ENCODE measurements at regions not wholly inside any gene's neighbourhood (a gene's known extent, or its start where the extent isn't known, plus 50 kb on each side); places are given as distances from the start of the nearest gene placed in this dataset.

- Histone ChIP-seq H3K18ac (ENCODE audit: insufficient read length, low read depth, low read length) (no peak overlapping the region), H3K4ac (ENCODE audit: low read depth, low read length) (no peak overlapping the region), H3K79me2 (ENCODE audit: insufficient read depth, low read length) (no peaks in the 10 kb centered on the region)
Measured at GRCh38 chr12:87760943-87761342, 268.3 kb downstream of the C12orf50 start.

More at GRCh38 chr12:87760943-87761342, 268.3 kb downstream of the C12orf50 start:
- no peak overlapping the region for H2BK20ac ChIP-seq (ENCODE audit: low read depth, low read length, poor library complexity, severe bottlenecking)
- no CpG with 5 or more reads among the region's 2 CpGs for WGBS (ENCODE audit: extremely low coverage, insufficient read length, low lambda C conversion rate)
- Mint-ChIP-seq H3K4me3 (no peak overlapping the region), H3K9me3 (peaks cover 0 to 3% of the 10 kb centered on the region in 2 experiments; a peak in 1 of 5 replicates), H3K27ac (no peak overlapping the region), H3K4me1 (no peaks in the 10 kb centered on the region), H3K27me3 (ENCODE audit: low read depth) (no peaks in the 10 kb centered on the region), H3K36me3 (ENCODE audit: insufficient read depth in 1 of 3, low read depth in 3 of 3) (no peaks in the 10 kb centered on the region)
- no peaks in the 10 kb centered on the region for H3K27me3 ChIP-seq (ENCODE audit: insufficient read depth, low read length)
- no peak overlapping the region for H3K9ac ChIP-seq (ENCODE audit: extremely low read depth, insufficient read length, low read length)
- H4K91ac ChIP-seq (ENCODE audit: insufficient read length, low read depth, low read length): no peak overlapping the region
- no peak overlapping the region for H2AFZ ChIP-seq (ENCODE audit: low read length)
- no peak for TF ChIP-seq CTCF (conservative IDR thresholded peaks at IDR 0.05)
- H3K56ac ChIP-seq (ENCODE audit: insufficient read length, low read depth, low read length): no peak overlapping the region
- H3K14ac ChIP-seq (ENCODE audit: insufficient read depth, low read length): no peak overlapping the region
- H3K23me2 ChIP-seq (ENCODE audit: insufficient read length, low read depth, low read length, poor library complexity, severe bottlenecking): no peaks in the 10 kb centered on the region
- no peaks in the 10 kb centered on the region for H3K79me1 ChIP-seq (ENCODE audit: insufficient read depth, low read depth, low read length, poor library complexity, severe bottlenecking)
- no peak overlapping the region for H4K8ac ChIP-seq (replicated peaks; ENCODE audit: insufficient read length, low read depth, low read length)
- no peaks in the 10 kb centered on the region for H3K9me3 ChIP-seq (ENCODE audit: control insufficient read depth, low read depth, low read length)
- H2BK5ac ChIP-seq (ENCODE audit: insufficient read length, low read length): no peak overlapping the region
- no peak overlapping the region for H3T11ph ChIP-seq (ENCODE audit: low read length)
- no peak overlapping the region for H3K27ac ChIP-seq (ENCODE audit: insufficient read length, low read depth, low read length)
- H4K5ac ChIP-seq (ENCODE audit: insufficient read length, low read depth, low read length): no peak overlapping the region
- H2AK5ac ChIP-seq (ENCODE audit: insufficient read length, low read length): no peak overlapping the region
- no peak overlapping the region for H3K4me2 ChIP-seq (ENCODE audit: insufficient read depth, insufficient read length, low read length)
- no peak overlapping the region for H2BK15ac ChIP-seq (ENCODE audit: low read depth, low read length)
- no peaks in the 10 kb centered on the region for H3K4me1 ChIP-seq (ENCODE audit: insufficient read depth, low read length)
- no peak overlapping the region for H2BK12ac ChIP-seq (ENCODE audit: insufficient read length, low read depth, low read length)
- no peak overlapping the region for H2BK120ac ChIP-seq (ENCODE audit: low read depth, low read length, poor library complexity, severe bottlenecking)
- DNase-seq: no peak
- no peaks in the 10 kb centered on the region for H4K20me1 ChIP-seq (ENCODE audit: control insufficient read depth, insufficient read depth, insufficient read length)
- no peak overlapping the region for H3K23ac ChIP-seq (ENCODE audit: insufficient read length, low read depth, low read length)
